Coronary artery (tissue), 2 donors: ENCODE measurements at regions not wholly inside any gene's neighbourhood (a gene's known extent, or its start where the extent isn't known, plus 50 kb on each side); places are given as distances from the start of the nearest gene placed in this dataset.

Experiments
- DNase-seq: peaks from one replicate; pipeline ENCODE4 v3.0.0-alpha.2; 2017; ENCODE audit warnings: low spot score
- H3K27ac ChIP-seq, 2 donors: fragments of 200-600 bp; sonication (generic); one replicate each; pipeline ENCODE4 v1.5.1; 2016 to 2019
- H3K4me3 ChIP-seq: fragments of 200-600 bp; sonication (generic); 2 replicates; pipeline ENCODE4 v1.5.1; 2016; ENCODE audit warnings: mild to moderate bottlenecking, moderate library complexity
- TF ChIP-seq, protein P1 (sequence below): fragments of 200-600 bp; sonication (generic); IDR thresholded peaks from one replicate; pipeline ENCODE4 v1.5.1; 2019; ENCODE audit warnings: antibody characterized with exemption

DNA sequence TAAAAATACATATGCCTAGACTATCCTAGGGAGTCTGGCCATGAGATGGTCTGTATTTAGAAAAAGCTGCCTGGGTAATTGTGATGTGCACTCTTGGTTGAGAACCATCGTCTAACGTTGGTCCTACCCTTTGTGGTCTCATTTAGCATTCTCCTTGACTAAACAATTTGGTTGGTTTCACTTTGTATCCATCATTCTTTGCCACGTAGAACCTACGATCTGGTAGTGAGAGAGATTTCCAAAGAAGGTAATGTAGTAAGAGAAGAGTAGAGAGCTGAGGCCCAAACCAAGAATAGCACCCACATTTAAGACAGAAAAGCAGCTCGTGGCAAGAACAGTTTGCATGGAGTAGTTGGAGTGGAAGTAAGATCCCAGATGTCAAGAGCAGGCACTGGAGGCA, 219.8 kb downstream of the TMEM200A start:
- no peak overlapping the region for H3K4me3 ChIP-seq
- DNase-seq = no peak
- TF ChIP-seq, protein P1, sequence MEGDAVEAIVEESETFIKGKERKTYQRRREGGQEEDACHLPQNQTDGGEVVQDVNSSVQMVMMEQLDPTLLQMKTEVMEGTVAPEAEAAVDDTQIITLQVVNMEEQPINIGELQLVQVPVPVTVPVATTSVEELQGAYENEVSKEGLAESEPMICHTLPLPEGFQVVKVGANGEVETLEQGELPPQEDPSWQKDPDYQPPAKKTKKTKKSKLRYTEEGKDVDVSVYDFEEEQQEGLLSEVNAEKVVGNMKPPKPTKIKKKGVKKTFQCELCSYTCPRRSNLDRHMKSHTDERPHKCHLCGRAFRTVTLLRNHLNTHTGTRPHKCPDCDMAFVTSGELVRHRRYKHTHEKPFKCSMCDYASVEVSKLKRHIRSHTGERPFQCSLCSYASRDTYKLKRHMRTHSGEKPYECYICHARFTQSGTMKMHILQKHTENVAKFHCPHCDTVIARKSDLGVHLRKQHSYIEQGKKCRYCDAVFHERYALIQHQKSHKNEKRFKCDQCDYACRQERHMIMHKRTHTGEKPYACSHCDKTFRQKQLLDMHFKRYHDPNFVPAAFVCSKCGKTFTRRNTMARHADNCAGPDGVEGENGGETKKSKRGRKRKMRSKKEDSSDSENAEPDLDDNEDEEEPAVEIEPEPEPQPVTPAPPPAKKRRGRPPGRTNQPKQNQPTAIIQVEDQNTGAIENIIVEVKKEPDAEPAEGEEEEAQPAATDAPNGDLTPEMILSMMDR = no peak
- no peak overlapping the region for H3K27ac ChIP-seq

DNA sequence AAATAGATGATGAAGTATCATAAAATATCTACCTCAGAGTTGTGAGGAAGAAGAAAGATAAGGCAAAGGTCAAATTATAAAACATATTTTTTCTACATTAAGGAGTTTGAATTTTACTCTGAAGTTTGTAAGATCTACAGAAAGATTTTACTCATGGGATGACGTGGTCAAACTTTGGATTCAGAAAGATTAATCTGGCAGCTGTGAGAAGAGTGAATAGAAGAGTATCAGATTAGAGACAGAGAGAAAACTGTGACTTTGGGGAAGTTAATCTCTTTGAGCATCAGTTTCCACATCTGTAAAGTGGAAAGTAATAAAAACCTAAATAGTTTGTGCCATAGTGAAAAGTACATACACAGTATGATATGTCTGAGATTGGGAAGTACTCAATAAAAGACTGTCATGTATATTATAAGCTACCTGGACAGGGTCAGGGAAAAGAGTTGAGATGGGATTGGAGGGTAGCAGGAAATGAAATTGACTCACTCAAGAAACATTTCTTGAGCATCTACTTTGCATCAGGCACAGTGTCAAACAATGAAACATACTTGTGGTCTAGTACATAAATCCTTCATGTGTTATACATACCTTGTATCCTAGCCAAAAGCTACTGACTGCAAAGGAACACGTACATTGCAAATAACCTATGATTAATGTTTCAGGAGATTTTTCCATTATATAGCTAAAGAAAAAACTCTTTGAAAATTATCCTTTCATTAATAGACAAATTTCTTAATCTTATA, 222.1 kb downstream of the TMEM200A start:
- TF ChIP-seq, protein P1 = no peak
- Histone ChIP-seq H3K4me3 (no peak overlapping the region), H3K27ac (no peak overlapping the region)
- DNase-seq = no peak

DNA sequence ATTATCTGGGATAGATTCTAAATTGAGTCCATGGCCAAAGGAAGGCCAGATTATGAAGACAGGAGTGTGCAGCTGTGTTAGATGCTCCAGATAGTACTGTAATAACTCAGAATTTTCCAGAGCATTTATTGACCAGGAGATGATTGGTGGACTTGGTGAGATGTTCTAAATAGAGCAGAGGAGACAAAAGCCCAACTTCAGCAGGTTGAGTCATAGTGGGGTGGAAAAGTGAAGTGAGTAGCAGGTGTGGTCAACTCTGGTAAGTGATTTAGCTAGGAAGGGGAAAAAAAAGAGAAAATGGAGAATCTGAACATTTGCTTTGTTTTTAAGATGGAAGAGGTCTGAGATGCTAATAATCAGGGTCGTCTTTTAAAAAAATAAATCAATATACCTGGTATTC, 227.4 kb downstream of the TMEM200A start:
- TF ChIP-seq, protein P1 = no peak
- Histone ChIP-seq H3K4me3 (no peak overlapping the region), H3K27ac (no peak overlapping the region)
- DNase-seq = no peak

DNA sequence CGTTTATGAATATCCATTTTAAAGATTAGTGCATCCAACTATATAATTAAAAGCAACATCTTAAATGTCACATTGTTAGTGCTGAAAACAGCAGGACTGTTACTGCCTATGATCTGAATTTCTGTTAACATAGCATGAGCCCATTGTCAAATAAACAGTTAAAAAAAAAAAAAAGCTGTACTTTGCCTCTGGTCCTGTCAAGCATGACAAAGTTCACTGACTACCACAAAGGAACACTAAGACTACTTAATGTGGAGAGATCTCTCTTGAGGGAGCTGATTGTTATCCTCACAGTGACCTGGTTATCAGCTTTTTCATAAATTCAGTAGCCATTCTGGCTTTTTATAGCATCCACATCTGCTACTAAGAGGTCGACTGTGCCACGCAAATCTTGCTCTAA, 228.1 kb downstream of the TMEM200A start:
- no peak overlapping the region for H3K4me3 ChIP-seq
- H3K27ac ChIP-seq = no peak overlapping the region
- DNase-seq = no peak
- TF ChIP-seq, protein P1 = no peak

DNA sequence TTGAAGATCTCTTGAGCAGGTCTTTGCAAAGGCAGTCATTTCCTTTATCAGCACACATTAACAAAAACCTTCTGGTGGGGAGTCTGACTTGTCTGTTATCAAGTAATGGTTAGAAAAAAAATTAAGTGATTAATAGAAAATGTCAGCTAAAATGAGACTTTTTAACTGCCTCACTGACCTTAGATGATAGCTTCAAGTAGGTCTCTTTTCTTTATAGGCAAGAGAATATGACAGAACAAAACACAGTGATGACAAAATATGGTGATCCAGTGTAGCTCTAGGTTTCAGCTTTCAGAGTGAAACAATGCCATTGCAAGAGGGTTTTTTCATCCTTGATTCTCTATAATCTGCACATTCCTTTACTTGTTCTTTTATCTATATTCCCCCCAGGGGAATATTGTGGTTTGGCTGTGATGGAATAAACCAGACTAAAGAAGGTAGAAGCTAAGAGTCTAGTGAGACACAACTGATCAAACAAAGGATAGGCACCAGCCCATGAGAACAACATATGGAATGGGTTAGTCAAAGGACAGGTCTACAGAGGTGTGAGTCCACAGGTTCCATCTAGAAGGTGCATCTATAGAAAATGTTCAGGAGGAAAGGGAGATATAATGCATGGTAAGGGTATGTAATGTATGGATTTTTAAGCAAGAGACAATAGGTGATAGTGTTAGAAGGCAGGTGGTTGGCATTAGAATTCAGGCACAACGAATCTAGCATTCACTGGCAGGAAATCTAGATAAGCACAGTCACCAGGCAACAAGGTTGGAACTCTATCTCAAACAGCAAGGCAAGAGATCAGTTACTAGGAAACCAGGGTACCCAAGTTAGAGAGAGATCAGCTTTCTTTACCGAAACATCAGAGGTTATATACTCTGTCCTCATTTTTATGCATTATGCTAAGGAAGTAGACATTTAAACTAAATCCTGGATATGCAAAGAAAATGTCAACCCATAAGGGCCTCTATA, 228.9 kb upstream of the SMLR1 start:
- TF ChIP-seq, protein P1 = no peak
- no peak overlapping the region for H3K27ac ChIP-seq
- H3K4me3 ChIP-seq = no peak overlapping the region
- DNase-seq = no peak

DNA sequence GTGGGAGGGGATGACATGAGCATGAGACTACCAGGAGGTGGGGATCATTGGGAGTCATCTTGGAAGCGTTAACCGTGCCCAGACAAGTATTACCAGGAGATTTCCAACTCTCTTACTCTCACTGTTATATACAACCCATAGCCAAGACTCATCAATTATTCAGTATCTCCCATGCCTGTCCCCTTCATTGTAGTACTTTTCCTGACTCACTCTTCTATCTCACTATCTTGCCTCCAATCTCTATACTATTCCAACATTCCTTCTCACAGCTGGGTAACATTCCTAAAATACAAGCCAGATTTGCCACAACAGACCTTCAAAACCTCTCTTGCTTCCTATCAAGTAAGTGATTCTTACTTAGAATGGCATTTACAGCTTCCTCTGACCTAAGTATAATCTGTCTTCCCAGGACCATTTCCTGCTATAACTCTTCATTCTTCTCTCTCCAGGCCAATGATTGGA, 226.3 kb upstream of the SMLR1 start:
- no peak overlapping the region for H3K27ac ChIP-seq
- TF ChIP-seq, protein P1 = no peak
- H3K4me3 ChIP-seq = no peak overlapping the region
- no peak for DNase-seq
